Bronchial epithelial cell (primary cell): ENCODE measurements at regions not wholly inside any gene's neighbourhood (a gene's known extent, or its start where the extent isn't known, plus 50 kb on each side); places are given as distances from the start of the nearest gene placed in this dataset.

Experiments used
- DNase-seq: peaks from one replicate; pipeline ENCODE4 v3.0.0-alpha.2; 2010; ENCODE audit warnings: low read depth
- FAIRE-seq: peaks from 2 replicates; lab custom pipeline; 2011; peaks lifted over from hg19 to GRCh38; lab: Jason Lieb, UNC
- H3K27me3 ChIP-seq: 2 replicates; pipeline ENCODE4 v1.5.1; 2011; ENCODE audit warnings: low read length; ENCODE audit not compliant: control insufficient read depth, insufficient read depth
- H3K36me3 ChIP-seq: 2 replicates; pipeline ENCODE4 v1.5.1; 2011; ENCODE audit warnings: low read length; ENCODE audit not compliant: control insufficient read depth, insufficient read depth
- H3K4me3 ChIP-seq: 2 replicates; pipeline ENCODE4 v1.5.1; 2011; ENCODE audit warnings: mild to moderate bottlenecking, low read depth, low read length, control low read depth
- TF ChIP-seq, protein P1 (sequence below): IDR thresholded peaks from 2 replicates; pipeline ENCODE4 v1.5.1; 2011; ENCODE audit warnings: mild to moderate bottlenecking, moderate library complexity, low read length, control low read depth, inconsistent platforms; ENCODE audit not compliant: insufficient read depth, severe bottlenecking

DNA sequence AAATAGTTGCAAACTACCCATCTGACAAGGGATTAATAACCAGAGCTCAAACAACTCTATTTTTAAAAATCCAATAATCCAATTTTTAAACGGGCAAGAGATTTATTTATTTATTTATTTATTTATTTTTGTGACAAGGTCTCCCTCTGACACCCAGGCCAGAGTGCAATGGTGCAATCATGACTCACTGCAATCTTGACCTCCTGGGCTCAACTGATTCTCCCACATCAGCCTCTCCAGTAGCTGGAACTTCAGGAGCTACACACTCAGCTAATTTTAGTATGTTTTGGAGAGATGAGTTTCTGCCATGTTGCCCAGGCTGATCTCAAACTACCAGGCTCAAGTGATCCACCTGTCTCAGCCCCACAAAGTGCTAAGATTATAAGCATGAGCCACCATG is 267.2 kb upstream of the BLID start:
- DNase-seq, result no peak

DNA sequence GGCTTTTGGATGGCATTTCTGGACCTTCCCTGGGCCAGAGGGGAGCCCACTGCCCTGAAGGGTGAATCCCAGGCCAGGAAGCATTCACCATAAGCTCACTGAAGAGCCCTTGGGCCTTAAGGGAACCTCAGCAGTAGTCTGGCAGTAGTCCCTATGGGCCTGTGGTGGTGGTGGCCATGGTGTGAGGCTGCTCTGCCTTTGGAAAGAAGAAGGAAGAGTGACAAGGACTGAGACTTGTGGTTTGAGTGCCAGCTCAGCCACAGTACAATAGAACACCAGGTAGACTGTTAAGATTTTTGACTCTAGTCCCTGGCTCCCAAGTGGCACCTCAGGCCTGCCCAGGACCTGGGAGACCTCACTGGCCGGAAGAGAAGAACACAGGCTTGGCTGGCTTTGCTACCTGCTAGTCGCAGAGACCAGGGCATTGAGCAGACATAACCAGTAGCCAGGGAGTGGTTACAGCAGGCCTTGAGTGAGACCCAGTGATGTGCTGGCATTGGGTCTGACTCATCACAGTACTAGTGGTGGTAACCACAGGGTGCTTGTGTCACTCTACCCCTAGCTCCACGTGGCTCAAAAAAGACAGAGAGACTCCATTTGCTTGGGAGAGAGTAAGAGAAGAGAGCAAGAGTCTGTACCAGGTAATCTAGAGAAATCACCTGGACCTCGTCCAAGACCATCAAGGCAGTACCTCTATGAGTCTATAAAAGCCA is 259.8 kb upstream of the BLID start:
- Histone ChIP-seq H3K4me3 (no peak overlapping the region), H3K27me3 (no peaks in the 10 kb centered on the region), H3K36me3 (no peaks in the 10 kb centered on the region)
- FAIRE-seq, result peak; percentile 32
- TF ChIP-seq, protein P1, sequence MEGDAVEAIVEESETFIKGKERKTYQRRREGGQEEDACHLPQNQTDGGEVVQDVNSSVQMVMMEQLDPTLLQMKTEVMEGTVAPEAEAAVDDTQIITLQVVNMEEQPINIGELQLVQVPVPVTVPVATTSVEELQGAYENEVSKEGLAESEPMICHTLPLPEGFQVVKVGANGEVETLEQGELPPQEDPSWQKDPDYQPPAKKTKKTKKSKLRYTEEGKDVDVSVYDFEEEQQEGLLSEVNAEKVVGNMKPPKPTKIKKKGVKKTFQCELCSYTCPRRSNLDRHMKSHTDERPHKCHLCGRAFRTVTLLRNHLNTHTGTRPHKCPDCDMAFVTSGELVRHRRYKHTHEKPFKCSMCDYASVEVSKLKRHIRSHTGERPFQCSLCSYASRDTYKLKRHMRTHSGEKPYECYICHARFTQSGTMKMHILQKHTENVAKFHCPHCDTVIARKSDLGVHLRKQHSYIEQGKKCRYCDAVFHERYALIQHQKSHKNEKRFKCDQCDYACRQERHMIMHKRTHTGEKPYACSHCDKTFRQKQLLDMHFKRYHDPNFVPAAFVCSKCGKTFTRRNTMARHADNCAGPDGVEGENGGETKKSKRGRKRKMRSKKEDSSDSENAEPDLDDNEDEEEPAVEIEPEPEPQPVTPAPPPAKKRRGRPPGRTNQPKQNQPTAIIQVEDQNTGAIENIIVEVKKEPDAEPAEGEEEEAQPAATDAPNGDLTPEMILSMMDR, result no peak
- peak; percentile 58 for DNase-seq

More for the DNA sequence above, 267.2 kb upstream of the BLID start:
- TF ChIP-seq, protein P1, result no peak
- Histone ChIP-seq H3K4me3 (no peak overlapping the region), H3K27me3 (no peaks in the 10 kb centered on the region), H3K36me3 (no peaks in the 10 kb centered on the region)
- no peak for FAIRE-seq

GRCh38 chr11:122368796-122369195 is 252.8 kb upstream of the BLID start:
- Histone ChIP-seq H3K27me3 (no peaks in the 10 kb centered on the region), H3K4me3 (no peak overlapping the region), H3K36me3 (no peaks in the 10 kb centered on the region)
- DNase-seq, result no peak
- TF ChIP-seq, protein P1, result no peak
- no peak for FAIRE-seq

GRCh38 chr11:122367809-122368231 is 251.8 kb upstream of the BLID start:
- DNase-seq (peak; percentile 81), FAIRE-seq (no peak)
- no peaks in the 10 kb centered on the region for H3K27me3 ChIP-seq
- TF ChIP-seq, protein P1, result no peak
- no peak overlapping the region for H3K4me3 ChIP-seq
- no peaks in the 10 kb centered on the region for H3K36me3 ChIP-seq

DNA sequence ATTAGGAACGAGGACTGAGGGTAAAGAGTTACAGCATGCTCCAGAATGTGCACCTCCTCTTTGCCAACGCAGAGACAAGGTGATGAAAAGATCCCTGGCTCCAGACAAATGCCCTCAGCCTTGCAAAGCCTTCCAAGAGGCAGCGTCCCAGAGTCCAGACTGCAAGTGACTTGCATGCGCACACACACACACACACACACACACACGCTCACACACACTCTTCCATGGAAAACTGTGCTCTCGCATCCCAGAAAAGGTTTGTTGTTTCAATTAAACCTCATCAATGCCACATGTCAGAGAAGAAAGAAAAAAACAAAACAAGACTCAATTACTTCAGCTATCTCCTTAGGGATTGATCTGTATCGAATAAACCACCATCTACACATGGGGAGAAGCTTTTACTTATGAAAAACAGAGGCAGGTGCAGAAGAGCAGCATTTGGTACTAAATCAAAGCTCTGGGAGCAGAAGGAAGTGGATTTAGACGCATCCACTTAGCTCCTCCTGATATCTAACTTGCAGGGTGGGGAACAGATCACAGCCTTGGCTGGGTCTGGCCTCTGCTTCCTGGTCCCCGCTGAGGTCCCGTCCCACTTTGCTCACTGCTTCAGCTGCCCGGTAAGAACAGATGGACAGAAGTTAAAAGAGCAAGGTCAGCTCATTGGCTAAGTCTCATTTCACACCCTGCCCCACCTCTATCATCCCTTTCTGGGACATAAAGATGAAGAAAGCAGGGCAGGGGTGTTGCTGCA is 249.8 kb upstream of the BLID start:
- DNase-seq (no peak), FAIRE-seq (peak; percentile 92)
- Histone ChIP-seq H3K27me3 (no peaks in the 10 kb centered on the region), H3K4me3 (no peak overlapping the region), H3K36me3 (no peaks in the 10 kb centered on the region)
- TF ChIP-seq, protein P1, result no peak
